GM18499 (cell line): ENCODE measurements at regions not wholly inside any gene's neighbourhood (a gene's known extent, or its start where the extent isn't known, plus 50 kb on each side); places are given as distances from the start of the nearest gene placed in this dataset.
"Not testable (repeated sequence)": the region's sequence is repeated elsewhere in the genome, so short reads cannot be mapped to it uniquely, and the experiment has no call there.

ENCODE experiments used
- ATAC-seq: cut with Tn5 transposase; IDR thresholded peaks from one replicate; pipeline ENCODE4 v1.9.1; 2021; ENCODE audit warnings: moderate number of reproducible peaks; ENCODE audit not compliant: insufficient read depth, unreplicated experiment

- ATAC-seq = no peak
These were observed 848.0 kb downstream of the DACH1 start for GRCh38 chr13:71018995-71019394.

GRCh38 chr13:71018544-71018943 is 848.5 kb downstream of the DACH1 start:
- ATAC-seq = no peak

GRCh38 chr13:71017607-71018006 is 849.4 kb downstream of the DACH1 start:
- no peak for ATAC-seq

GRCh38 chr13:71015516-71015915 is 851.5 kb downstream of the DACH1 start:
- no peak for ATAC-seq

DNA sequence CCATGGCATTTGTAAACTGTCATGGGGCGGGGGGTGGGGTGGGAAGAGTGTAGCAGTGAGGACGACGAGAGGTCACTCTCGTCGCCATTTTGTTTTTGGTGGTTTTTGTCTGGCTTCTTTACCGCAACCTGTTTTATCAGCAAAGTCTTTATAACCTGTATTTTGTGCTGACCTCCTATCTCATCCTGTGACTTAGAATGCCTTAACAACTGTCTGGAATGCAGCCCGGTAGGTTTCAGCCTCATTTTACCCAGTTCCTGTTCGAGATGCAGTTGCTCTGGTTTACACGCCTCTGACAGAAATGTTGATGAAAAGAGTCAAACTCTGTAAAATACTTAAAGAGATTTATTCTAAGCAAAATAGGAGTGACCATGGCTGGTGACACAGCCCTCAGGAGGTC is 852.0 kb downstream of the DACH1 start:
- ATAC-seq = no peak

DNA sequence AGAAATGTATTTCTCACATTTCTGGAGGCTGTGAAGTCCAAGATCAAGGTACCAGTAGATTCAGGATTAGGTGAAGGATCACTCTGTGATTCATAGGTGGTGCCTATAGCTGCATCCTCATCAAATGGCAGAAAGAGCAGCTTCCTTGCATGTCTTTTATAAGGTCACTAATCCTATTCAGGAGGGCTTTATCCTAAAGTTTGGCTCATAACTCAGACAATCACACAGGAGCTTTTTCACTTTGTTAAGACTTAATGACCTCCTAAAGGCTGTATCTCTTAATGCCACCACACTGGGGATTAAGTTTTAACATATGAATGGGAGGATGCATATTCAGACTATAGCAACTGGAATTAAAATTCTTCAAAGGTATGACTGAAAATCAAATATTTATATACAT is 861.1 kb downstream of the DACH1 start:
- ATAC-seq = no peak

DNA sequence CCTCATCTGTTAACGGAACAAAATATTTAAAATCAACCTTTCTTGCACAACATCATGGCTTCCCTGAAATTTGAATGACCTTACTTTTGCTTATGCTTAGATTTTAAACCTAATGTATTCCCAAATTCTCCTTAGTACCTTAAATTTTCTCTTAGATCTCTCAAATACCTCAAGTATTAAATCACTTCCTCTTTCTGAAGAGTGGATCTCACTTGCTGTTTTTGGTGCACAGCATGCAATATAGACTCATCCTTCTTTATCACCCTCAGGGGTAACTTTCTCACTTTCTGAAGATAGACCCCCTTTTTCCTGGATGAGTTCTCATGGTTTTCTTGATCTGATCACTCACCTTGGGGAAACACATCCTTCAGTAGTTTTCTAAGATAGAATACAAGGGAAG is 871.7 kb downstream of the DACH1 start:
- ATAC-seq = no peak

- no peak for ATAC-seq
These were observed 872.8 kb downstream of the DACH1 start for GRCh38 chr13:70994191-70994590.

DNA sequence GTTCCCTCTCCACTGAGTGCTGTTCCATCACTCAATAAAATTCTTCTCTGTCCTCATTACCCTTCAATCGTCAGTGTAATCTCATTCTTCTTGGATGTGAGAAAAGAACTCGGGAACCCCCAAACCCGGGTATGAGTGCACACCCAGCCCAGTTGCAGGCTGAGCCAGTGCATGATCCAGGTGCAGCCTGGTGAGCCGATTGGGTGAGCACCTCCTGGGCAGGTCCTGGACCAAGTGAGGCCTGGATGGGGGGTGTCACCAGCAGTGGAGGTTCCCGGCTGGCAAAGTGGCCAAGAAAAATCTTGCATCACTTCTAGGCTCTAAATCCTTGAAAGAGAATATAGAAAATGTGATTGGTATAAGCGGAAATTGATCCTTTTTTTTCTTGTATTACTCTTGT is 878.8 kb upstream of the KLHL1 start:
- ATAC-seq = no peak

- no peak for ATAC-seq
These were observed 877.1 kb upstream of the KLHL1 start for GRCh38 chr13:70985371-70985770.

GRCh38 chr13:70981219-70981618 is 873.0 kb upstream of the KLHL1 start:
- not testable (repeated sequence) for ATAC-seq

DNA sequence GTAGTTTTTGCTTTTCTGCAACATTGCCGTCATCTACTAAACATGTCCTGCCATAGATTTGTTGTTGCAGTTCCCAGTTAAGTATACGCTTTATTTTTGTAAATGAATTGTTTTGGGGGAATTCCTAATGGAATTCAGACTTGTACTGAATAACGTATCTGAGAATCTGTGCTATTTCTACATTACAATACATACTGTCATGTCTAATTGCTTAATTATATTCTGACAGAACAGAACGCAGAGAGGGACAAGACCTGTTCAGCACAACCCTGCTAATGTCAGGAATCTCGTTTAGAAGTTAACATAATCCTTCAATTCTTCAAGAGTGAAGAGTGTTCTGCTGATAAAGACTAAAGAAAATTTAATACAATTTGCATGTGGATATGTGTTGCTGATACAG is 861.1 kb upstream of the KLHL1 start:
- ATAC-seq = no peak

- no peak for ATAC-seq
These were observed 859.3 kb upstream of the KLHL1 start for GRCh38 chr13:70967564-70967963.

- ATAC-seq = no peak
These were observed 856.6 kb upstream of the KLHL1 start for GRCh38 chr13:70964874-70965273.

DNA sequence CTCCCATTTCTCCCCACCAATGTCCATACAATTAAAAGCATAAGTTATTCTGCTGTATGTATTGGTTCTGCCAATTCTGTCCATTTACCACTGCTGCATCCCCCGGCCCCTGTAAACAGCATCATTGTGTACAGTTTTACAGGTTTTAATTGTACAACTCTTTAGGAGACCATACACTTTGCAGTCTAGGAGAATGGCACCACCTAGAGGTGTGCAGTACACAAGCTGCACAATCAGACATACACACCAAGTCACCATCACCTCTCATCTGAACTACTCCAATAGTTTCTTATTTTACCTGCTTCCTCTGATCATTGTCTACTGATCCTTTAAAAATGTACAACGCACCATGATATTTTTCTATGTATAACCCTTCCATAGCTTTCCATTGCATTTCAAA is 855.9 kb upstream of the KLHL1 start:
- ATAC-seq = no peak

- no peak for ATAC-seq
These were observed 852.7 kb upstream of the KLHL1 start for GRCh38 chr13:70960841-70961443.

GRCh38 chr13:70959035-70959775 is 851.0 kb upstream of the KLHL1 start:
- ATAC-seq = no peak

DNA sequence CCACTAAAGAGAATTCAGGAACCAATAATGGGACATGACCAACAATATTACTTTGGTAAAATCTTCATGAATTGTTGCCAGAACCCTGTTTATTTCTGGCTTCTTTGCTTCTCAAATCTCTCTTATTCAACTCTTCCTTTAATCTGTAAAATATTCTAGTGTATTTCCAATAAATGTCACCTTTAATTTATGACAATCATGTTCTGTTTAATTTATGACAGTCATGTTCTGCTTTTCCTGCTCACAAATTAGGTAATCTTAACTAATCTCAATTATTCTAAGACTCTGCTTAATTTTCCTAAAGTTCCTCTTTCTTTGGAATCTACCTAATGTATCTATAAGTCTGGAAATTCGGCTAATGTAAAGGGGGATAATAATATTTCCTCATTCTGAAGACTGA is 847.6 kb upstream of the KLHL1 start:
- no peak for ATAC-seq

- no peak for ATAC-seq
These were observed 842.4 kb upstream of the KLHL1 start for GRCh38 chr13:70950664-70951063.

DNA sequence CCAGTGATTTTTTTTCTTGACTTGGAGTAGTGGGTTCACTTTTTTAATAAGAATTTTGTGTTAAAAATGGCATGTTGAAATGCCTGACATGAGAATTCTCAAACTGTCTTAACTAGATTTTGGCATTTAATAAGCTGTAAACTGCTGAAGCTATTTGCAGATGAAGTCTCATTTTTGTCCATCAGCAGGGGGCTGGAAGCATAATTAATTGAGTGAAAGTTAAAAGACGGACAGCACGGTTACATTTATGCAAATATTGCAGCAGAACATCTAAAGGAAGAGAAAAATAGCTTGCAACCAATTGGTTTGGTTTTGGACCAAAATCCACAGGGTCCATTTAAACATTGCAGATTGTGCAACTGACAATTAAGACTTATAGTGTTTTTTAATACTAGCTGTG is 837.3 kb upstream of the KLHL1 start:
- ATAC-seq = no peak

GRCh38 chr13:70941454-70941853 is 833.2 kb upstream of the KLHL1 start:
- ATAC-seq = no peak

DNA sequence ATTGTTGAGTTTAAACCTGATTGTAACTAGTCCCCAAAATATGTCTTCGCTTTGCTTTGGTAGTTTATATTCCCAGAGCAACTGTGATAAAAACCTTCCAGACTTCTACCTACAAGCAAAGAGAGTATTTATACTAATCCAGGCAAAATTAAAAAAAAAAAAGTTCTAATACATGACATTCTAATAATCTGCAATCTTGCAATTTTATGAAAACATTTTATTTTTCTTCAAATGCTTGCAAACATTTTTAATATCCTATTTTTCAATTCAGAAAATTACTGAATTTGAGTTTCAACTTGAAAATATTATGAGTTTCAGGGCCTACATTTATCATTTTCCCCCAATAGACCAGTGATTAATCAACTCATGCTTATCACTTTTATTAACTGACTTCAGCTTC is 830.2 kb upstream of the KLHL1 start:
- ATAC-seq = no peak
